GM21381 (cell line): ENCODE measurements at regions not wholly inside any gene's neighbourhood (a gene's known extent, or its start where the extent isn't known, plus 50 kb on each side); places are given as distances from the start of the nearest gene placed in this dataset.
"Not testable (repeated sequence)": the region's sequence is repeated elsewhere in the genome, so short reads cannot be mapped to it uniquely, and the experiment has no call there.

Experiments
- ATAC-seq: cut with Tn5 transposase; IDR thresholded peaks from one replicate; pipeline ENCODE4 v1.9.1; 2021; ENCODE audit warnings: mild to moderate bottlenecking, moderate library complexity; ENCODE audit not compliant: unreplicated experiment

DNA sequence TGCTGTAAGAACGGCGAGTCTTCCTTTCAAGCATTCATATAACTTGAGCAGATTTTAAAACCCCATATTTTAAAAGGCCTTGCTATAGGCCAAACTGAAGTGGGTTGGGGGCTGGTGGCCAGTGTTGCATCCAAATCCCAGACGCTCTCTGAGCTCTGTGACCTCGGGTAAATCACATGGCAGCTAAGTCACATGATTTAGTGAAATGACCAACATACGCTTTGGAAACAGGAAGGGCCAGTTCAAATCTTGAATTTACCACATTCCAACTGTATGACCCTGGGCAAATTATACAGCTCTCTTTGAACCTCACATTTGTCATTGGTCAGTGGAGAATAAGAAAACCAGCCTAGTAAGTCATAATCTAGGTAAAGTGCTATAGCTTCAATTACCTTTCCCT is 519.3 kb downstream of the HAPSTR1 start:
- no peak for ATAC-seq

DNA sequence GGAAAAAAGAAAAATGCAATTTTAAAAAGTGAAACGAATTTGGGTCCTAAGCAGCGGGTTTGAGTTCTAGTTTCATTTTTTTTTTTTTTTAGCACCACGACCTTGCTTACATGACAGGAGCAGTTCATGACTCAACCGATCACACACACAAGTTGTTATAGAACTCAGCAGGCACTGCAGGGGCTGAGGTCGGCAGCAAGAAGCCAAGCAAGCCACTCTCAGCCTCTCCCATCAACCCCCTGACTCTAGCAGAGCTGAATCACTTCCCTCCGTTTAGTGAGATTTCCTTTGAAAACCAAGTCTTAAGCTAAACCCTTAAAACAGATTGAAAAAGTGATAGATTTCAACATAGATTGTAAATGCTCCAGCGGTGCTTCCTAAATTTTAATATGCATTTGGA is 520.8 kb downstream of the HAPSTR1 start:
- no peak for ATAC-seq

DNA sequence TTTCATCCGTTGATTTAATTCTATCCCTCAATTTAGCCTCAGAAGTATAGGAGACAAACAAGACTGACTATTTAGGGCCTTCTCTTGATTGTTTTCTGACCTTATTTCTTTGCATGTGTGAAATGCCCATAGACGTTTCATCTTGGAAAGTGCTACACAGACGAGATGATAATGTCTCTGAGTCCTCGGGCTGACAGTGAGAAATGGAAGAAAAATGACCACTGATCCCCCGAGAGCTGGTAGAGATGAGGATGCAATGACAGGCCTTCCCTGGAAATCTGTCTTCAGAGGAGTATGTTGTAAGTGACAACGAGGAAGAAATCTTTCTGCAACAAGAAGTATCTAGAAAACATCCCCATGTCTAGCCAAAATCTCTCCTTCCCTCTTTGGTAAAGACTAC is 522.9 kb downstream of the HAPSTR1 start:
- ATAC-seq, result no peak

DNA sequence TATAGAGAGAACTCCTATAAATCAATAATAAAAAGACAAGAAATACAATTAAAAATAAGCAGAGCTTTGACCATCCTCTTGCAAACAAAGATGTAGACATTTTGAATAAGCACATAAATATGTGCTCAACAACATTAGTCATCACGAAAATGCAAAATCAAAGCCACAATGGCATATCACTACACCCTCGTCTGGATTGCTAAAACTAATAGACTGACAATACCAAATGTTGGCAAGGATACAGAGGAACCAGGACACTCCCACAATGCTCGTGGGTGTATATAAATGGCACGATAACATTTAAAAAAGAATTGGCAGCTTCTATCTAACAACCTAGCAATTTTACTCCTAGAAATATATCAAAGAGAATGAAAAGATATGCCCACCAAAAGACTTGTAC is 530.8 kb downstream of the HAPSTR1 start:
- ATAC-seq, result no peak

DNA sequence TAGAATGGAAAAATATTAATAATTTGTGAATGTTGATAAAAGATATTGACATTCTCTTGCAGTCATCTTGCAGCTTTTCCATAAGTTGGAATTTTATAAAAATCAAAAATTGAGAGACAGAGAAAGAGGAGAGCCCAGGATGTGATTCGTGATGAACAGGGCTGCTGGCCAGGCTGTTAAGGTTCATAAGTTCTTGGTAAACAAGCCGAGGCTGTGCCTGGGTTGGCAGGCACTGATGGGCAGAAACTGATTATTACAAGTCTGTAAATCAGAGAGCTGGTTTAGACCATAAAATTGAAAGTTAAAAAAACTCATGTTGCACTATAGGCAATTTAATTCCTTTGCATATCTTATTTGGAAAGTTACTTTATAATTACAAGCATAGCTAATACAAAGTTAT is 533.7 kb downstream of the HAPSTR1 start:
- ATAC-seq, result no peak

DNA sequence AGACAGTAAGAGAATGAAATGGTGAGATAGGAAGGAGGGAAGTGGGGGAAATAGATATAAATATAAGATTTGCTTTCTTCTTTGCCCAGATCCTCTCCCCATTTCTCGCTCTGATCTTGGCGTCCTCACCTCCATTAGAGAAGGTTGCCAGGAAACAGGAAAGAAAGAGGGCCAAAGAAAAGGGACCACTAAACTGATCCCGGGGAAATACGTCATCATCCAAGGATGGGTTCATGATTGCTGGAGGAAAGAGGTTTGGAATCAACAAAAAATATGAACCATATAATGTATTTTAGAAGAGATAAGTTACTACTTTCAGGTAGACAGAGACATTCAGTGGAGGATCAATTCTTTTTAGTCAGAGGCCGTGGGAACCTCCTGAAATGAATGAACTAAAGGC is 536.0 kb downstream of the HAPSTR1 start:
- ATAC-seq, result no peak

DNA sequence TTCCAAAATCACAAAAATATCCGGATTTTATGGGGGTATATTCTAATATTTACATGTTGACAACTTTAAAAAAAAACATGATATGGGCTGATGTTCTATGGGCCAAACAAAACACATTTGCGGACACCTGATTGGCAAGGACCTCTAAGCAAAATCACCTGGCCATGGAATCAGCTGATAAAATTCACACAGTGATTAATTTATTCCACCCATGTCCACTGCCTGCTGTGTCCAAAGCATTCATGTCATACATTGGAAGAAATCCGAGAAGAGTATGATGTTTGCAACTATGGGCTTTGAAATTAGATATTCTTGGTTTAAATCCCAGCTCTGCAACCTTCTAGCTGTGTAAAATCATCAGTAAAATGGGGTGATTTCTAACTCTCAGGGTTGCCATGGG is 538.7 kb downstream of the HAPSTR1 start:
- no peak for ATAC-seq

DNA sequence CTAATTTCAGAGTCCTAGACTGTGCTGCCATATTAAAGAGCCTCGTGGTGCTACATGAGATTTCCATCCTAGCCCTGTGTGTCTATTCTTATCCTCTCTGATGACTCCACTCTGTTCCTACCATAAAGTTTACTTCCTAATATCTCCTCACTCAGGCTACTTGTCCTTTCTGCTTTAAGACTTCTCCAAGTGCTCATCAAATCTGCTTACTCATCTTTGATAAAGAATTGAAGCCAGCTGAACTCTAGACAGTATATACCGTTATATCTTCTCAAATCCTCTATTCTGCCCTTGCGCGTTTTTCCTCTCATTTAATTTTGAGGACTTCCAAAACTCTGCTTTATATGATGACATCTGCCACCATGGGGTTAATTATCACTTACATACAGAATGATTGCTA is 539.5 kb downstream of the HAPSTR1 start:
- ATAC-seq, result no peak

DNA sequence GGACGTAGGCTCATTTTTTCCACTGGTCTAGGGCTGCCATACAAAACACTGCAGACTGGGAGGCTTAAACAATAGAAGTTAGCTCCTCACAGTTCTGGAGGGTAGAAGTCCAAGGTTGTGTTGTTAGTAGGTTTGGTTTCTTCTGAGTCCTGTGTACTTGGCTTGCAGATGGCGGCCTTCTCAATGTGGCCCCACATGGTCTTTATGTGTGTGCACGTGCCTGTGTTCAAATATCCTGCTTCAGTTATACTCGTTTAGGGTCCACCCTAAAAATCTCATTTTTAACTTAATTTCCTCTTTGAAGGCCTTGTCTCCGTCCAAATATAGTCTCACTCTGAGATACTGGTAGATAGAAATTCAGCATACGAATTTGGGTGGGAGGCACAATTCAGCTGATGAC is 542.4 kb downstream of the HAPSTR1 start:
- no peak for ATAC-seq

DNA sequence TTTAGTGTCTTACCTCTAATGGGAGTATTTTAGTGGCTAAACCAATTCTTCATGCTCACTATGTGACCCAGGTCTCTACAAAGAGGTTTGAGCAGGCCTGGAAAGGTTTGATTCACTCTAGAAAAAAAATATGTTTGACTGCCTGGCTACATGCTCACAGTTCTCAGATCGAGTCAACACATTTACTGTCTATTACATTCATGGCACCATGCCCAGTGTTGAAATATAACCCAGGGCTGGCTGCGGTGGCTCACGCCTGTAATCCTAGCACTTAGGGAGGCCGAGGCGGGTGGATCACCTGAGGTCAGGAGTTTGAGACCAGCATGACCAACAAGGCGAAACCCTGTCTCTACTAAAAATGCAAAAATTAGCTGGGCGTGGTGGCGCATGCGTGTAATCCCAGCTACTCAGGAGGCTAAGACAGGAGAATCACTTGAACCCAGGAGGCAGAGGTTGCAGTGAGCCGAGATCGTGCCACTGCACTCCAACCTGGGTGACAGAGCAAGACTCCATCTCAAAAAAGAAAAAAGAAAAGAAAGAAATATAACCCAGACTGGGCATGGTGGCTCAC is 543.8 kb downstream of the HAPSTR1 start:
- not testable (repeated sequence) for ATAC-seq

DNA sequence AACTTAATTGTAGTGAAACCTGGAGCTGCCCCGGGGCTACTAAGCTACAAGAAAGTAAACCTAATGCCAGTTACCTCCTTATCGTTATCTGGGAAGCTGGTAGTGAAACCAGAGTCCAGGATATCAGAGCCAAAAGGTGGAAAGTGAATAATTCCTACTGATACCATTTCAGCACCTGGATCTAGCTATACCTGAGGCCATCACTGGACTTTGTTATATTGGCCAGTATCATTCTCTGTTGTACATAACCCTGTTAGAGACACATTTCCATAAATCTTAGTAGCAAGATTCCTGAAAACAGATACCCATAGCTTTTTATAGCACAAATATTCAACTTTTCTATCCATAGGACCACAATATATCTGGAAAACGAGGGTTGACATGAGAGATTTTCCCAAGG is 538.0 kb downstream of the GRIN2A start:
- no peak for ATAC-seq

DNA sequence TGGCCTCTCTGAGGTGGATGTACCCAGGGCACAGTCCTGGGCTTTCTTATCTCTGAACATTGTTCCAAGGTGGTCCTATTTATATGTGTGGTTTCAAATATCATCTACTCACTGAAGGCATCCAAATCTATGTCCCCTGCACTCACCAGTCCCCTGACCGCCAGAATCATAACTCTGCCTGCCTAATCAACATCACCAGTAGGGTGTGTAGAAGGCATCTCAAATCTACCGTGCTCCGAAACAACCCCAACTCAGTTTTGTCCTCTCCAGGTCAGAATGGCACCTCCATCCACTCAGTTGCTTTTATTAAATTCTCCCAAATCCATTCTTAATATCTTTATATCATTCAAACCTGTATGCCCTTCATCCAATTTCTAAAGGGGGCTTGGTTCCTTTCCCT is 536.3 kb downstream of the GRIN2A start:
- ATAC-seq, result no peak

DNA sequence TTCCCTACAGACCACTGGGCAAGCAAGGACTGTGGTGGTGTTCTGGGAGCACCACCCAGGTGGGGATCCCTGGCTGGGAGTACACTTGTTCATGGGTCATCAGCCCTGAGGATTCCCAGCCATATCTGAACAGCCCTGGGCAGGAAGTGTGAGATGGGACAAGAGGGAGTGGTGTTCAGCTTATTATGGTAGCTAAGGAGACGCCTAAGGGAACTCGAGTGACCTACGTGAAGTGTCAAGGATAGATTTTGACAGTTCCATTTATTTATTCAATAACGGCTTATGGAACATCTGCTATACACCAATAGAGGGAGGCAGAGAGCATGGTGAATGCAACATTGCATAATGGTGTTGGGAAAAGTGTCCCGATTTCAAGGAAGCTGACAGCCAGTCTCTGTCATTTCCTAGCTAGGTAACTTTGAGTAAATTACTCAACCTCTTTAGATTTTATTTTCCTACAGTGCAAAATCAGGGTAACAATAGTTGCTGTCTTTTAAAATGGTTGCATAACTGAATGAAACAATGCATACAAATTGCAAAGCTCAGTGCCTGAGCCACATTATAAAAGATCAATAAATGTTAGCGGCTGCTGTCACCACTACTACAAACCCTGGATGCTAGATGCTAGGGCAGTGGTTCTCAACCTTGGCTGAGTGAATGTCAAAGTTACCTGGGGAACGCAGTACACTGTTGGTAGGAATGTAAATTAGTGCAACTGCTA is 534.1 kb downstream of the GRIN2A start:
- ATAC-seq, result no peak

DNA sequence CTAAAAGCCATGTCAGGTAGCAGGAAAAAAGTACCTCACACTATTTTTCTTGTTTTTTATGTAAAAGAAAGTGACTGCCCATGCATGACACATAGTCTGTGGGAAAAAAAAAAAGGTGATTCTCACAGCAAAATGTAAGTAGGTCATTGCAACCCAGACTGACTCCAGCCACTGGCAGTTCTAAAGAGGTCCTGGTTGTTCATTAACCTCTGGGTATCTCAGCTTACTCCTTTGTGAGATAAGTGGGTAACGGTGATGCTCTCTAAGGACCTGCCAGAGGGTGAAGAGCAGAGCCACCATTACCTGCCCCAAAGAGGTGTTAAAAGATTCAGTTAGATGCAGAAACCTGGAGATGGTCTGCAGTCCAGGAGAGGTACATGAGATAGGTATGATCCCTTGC is 531.9 kb downstream of the GRIN2A start:
- ATAC-seq, result no peak

DNA sequence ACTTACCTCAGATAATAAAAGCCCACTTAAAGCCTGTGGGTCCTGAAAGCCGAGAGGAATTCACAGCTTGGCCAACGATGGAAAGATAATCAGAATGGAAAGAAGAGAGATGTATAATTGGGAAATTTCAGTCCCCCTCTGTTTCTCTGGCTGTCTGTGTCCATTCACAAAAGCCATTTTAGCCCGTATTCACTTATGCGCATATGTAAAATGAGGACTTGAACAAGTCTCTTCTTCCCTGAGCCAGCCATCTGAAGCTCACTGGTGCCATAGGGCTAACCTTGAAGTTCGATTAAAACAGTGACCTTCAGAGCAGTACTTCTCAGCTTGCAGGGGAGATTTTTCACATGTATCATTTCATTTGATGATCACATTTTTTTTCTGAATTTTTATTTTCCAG is 527.2 kb downstream of the GRIN2A start:
- ATAC-seq, result no peak

DNA sequence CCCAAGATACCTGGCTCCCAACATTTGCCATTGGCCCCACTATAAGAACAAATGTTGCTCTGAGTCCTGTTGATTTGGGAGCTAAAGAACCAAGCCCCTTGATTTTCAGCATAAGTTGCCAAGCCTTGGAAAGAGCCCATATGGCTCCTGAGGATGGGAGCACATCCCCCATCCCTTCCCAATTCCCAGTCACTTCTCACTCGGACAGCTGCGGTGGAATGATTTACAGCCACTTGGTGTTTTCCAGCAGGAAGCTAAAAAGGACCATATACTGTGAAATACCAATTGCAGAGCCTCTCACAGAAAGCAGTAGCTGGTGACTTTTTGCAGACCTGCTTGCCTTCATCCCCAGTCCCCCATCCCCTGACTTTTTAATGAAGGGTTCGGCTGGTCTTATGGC is 524.6 kb downstream of the GRIN2A start:
- ATAC-seq, result no peak

DNA sequence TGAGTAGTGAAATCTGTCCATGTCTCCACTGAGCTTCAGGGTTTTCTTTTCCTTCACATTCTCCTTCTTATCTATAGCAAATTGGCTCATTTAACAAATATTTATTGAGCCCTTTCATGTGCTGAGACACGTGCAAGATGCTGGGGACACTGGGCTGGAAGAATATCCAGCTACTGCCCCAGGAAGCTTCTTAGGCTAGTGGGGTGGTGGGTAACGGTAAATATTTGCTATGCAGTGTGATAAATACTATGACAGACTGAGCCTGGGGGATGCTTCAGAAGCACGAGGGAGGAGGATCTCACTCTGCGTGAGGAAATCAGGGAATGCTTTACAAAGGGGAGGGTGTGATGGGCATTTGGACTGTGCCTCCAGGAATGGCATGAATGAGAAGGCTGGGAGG is 524.1 kb downstream of the GRIN2A start:
- ATAC-seq, result no peak

DNA sequence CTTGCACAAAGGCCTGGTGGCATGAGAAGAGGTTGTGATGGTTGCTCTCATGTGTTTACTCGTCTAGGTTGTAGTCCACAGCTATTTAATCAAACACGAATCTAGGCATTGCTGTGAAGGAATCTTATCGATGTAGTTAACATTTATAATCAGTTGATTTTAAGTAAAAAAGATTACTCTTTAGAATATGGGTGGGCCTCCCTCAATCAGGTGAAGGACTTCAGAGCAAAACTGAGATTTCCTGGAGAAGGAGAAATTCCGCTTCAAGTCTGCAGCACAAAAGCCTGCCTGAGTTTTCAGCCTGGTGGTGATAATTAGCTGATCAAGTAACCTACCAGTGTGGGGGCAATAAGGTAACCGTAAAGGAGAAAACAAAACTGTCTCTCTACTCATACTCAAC is 523.6 kb downstream of the GRIN2A start:
- ATAC-seq, result no peak

DNA sequence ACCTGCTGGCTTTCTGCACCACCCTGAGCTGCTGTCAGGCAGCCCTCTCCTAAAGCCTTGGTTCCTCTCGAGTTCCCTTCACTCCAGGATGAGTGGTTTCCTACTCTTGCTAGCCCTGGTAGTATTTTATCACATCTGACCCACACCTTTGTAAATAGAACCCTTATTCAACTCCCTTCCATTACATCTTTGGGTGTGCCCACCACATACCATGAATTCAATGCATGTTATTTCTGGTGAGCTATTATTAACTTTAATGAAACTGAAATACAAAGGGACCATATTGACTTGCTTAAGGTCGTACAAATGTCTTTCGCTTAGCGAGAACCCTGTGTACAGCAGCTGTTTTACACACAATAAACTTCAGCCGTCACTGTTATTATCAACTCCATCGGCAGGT is 521.3 kb downstream of the GRIN2A start:
- ATAC-seq, result no peak

DNA sequence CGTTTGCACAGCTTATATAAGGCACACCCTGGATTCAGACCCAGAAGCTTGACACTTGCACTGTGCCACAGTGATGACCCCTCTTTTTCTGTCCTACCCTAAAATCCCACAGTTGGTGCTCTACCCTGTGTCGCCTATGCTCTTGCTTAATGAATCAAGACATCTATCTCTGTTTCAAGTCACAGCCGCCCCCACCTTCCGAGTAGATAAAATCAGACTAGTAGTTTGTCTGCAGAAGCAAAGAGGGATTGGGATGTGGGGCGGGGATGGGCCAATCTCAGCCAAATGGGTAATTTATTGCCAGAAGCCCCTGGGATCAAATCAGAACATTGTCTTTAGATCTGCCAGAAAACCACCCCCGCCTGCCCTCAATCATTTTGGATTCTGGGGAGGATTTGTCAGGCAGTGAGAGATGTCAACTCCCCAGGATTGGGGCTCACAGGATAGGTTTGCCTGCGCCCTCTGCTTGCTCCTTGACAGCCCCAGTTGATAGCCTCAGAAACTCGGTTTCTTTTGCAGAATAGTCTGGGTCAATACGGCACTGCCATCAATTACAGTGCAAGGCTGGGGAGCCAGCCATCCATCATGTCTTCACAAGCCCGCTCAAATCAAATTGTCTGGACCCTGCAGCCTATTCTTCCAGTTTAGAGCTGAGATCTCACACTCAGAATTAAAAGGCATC is 520.8 kb downstream of the GRIN2A start:
- ATAC-seq, result no peak

DNA sequence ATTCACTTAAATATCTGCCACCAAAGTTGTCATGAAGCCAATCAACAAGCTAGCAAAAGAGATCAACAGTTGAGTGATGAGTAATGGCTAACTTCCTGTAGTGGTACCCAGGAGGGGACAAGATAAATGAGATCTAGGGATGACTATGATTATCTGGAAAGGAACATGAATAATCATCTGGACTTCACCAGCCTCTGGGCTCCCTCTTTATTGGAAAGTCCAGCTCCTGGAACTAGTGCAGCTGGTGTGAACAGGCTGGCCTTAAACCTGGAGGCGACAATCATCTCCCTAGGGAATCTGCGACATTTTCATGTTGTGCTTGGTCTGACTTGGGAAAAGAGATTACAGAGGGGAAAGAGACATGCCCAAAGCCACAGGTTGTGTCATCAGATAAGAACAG is 518.6 kb downstream of the GRIN2A start:
- ATAC-seq, result no peak

DNA sequence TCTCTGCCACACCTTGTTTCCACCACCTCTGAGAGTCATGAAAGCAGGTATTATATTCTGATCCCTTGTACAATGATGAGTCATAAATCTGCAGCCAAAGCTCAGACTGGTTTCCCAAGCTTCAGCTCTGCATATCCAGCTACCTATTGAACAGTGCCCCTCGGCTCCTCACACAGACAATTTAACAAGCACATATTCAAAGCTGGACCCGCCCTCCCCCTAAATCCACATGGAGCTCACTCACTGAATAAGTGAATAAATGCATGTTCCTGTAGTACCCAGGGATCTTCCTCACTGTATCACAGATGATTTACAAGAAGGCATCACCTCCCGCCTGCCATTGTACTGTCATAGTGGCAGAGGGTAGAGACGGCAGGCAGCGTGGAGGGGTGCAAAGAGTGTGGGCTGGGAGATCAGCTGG is 516.4 kb downstream of the GRIN2A start:
- ATAC-seq, result no peak
